Ovary (tissue), 3 donors: ENCODE measurements at regions not wholly inside any gene's neighbourhood (a gene's known extent, or its start where the extent isn't known, plus 50 kb on each side); places are given as distances from the start of the nearest gene placed in this dataset.

Experiments
- POLR2A ChIP-seq: fragments of 450-650 bp; IDR thresholded peaks from one replicate; pipeline ENCODE4 v1.6.1; 2017; ENCODE audit warnings: antibody characterized with exemption, mild to moderate bottlenecking, moderate library complexity
- TF ChIP-seq, protein P1 (sequence below), 3 donors: fragments of 450-650 bp in 2 of 3; fragments of 200-600 bp in 1 of 3; IDR thresholded peaks; one replicate each; pipeline versions ENCODE4 v1.5.1 to v1.8.0; 2016 to 2022; ENCODE audit warnings: antibody characterized with exemption in 3 of 3, mild to moderate bottlenecking in 1 of 3
- donor health status: DM: no; HTN: no; CAD: no.

DNA sequence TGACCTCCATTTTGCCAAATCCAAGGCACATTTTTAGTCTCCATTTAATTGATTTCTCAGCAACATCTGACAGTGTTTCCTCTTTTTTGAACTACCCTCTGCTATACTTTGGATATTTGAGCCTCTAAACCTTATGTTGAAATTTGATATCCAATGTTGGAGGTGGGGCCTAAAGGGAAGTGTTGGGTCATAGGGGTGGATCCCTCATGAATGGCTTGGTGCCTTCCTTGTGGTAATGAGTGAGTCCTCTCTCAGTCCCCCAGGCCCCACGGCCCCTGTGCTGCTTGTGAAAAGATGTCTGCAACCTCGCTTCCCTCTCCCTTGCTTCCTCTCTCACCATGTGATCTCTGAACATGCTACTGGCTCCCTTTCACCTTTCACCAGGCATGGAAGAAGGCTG lies 96.8 kb upstream of the DGKB start:
- TF ChIP-seq, protein P1, sequence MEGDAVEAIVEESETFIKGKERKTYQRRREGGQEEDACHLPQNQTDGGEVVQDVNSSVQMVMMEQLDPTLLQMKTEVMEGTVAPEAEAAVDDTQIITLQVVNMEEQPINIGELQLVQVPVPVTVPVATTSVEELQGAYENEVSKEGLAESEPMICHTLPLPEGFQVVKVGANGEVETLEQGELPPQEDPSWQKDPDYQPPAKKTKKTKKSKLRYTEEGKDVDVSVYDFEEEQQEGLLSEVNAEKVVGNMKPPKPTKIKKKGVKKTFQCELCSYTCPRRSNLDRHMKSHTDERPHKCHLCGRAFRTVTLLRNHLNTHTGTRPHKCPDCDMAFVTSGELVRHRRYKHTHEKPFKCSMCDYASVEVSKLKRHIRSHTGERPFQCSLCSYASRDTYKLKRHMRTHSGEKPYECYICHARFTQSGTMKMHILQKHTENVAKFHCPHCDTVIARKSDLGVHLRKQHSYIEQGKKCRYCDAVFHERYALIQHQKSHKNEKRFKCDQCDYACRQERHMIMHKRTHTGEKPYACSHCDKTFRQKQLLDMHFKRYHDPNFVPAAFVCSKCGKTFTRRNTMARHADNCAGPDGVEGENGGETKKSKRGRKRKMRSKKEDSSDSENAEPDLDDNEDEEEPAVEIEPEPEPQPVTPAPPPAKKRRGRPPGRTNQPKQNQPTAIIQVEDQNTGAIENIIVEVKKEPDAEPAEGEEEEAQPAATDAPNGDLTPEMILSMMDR (IDR thresholded peaks at IDR 0.05), result no peak
- no peak for TF ChIP-seq POLR2A
